Astrocyte of the spinal cord (primary cell): ENCODE measurements at regions not wholly inside any gene's neighbourhood (a gene's known extent, or its start where the extent isn't known, plus 50 kb on each side); places are given as distances from the start of the nearest gene placed in this dataset.

Source experiments
- DNase-seq: peaks from one replicate; pipeline ENCODE4 v3.0.0; 2011; ENCODE audit warnings: low read depth, low spot score
- H3K4me3 ChIP-seq: 2 replicates; pipeline ENCODE4 v1.5.1; 2011; ENCODE audit warnings: low read depth, mild to moderate bottlenecking, low read length, moderate library complexity
- CTCF ChIP-seq: IDR thresholded peaks from 2 replicates; pipeline ENCODE4 v1.5.1; 2012; ENCODE audit warnings: low read depth, mild to moderate bottlenecking, low read length, inconsistent platforms
- in situ Hi-C: cut with HindIII; loops from 2 replicates; pipeline ENCODE4 v1.10.0; 2017; ENCODE audit warnings: low sequenced_read_pairs

GRCh38 chr3:16060945-16061344 is 113.5 kb upstream of the GALNT15 start:
- no peak for TF ChIP-seq CTCF
- in situ Hi-C loops, result no loop called here
- DNase-seq, result peak; percentile 93
- no peak overlapping the region for H3K4me3 ChIP-seq

GRCh38 chr3:16061491-16061890 is 113.0 kb upstream of the GALNT15 start:
- TF ChIP-seq CTCF, result no peak
- no peak overlapping the region for H3K4me3 ChIP-seq
- DNase-seq, result no peak
- in situ Hi-C loops, result no loop called here

GRCh38 chr3:16063603-16064002 is 110.9 kb upstream of the GALNT15 start:
- H3K4me3 ChIP-seq, result no peak overlapping the region
- no peak for DNase-seq
- in situ Hi-C loops, result no loop called here
- TF ChIP-seq CTCF, result no peak

- in situ Hi-C loops, result no loop called here
These were observed 109.7 kb upstream of the GALNT15 start for GRCh38 chr3:16064642-16065414.

GRCh38 chr3:16066545-16066944 is 107.9 kb upstream of the GALNT15 start:
- no peak for DNase-seq
- in situ Hi-C loops, result no loop called here
- TF ChIP-seq CTCF, result no peak
- no peak overlapping the region for H3K4me3 ChIP-seq

More at GRCh38 chr3:16064642-16065414, 109.7 kb upstream of the GALNT15 start:
- DNase-seq, result peak; percentile 92
- TF ChIP-seq CTCF, result no peak
- H3K4me3 ChIP-seq, result no peak overlapping the region

- no peak overlapping the region for H3K4me3 ChIP-seq
- in situ Hi-C loops, result no loop called here
- peak; percentile 59 for DNase-seq
- no peak for TF ChIP-seq CTCF
These were observed 107.5 kb upstream of the GALNT15 start for GRCh38 chr3:16066975-16067374.
